ENCODE measurements at regions not wholly inside any gene's neighbourhood (a gene's known extent, or its start where the extent isn't known, plus 50 kb on each side); places are given as distances from the start of the nearest gene placed in this dataset.

- ChIA-PET CTCF (interaction anchor here (0.8 kb wide), 1 partner anchor 17 kb away, joined by 3 read pairs; no protein-coding TSS in a partner anchor), POLR2A (no interaction called here)
- H3K4me1 ChIP-seq (ENCODE audit: control insufficient read depth, insufficient read depth, low read length): no peaks in the 10 kb centered on the region; the same call in 1 of the 2 replicates
- no peaks in the 10 kb centered on the region for H3K36me3 ChIP-seq (ENCODE audit: control insufficient read depth in 2 of 2, insufficient read depth in 1 of 2, low read length in 2 of 2)
- H3K27ac ChIP-seq (ENCODE audit: extremely low read depth, low read depth, low read length): no peak overlapping the region
- H3K4me3 ChIP-seq (ENCODE audit: low read depth, low read length): no peak overlapping the region
- TF ChIP-seq ZNF623 (tag by site-specific recombination; IDR thresholded peaks at IDR 0.05): peak; percentile 82
- no peak for TF ChIP-seq TCF7L2 (IDR thresholded peaks at IDR 0.05; ENCODE audit: borderline replicate concordance, low read depth, low read length)
- no peaks in the 10 kb centered on the region for H3K9me3 ChIP-seq (ENCODE audit: control insufficient read depth, insufficient read depth, low read depth, low read length)
Observed at GRCh38 chr7:130987092-130987491, 253.1 kb upstream of the KLF14 start.

DNA sequence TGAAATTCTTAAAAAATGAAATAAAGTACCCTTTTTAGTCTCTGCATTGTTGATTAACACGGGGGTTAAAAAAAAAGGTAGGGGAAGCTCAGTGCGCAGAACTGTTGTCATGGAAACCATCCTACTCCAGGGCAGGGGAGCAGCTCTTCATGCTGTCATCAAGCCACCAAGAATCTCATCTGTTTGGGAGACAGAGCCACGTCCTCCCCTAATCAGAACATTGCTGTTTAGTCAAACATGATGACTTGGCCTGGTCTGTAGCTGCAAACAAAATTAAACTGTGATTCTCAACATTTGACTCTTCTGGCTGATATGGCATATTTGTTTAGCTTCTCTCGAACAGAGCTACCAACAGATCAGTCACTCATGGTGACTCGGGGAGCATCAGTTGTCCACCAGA, 254.4 kb upstream of the KLF14 start:
- H3K27ac ChIP-seq (ENCODE audit: extremely low read depth, low read depth, low read length): no peak overlapping the region
- H3K4me1 ChIP-seq (ENCODE audit: control insufficient read depth, insufficient read depth, low read length): no peaks in the 10 kb centered on the region; the same call in 1 of the 2 replicates
- no peaks in the 10 kb centered on the region for H3K36me3 ChIP-seq (ENCODE audit: control insufficient read depth in 2 of 2, insufficient read depth in 1 of 2, low read length in 2 of 2)
- H3K9me3 ChIP-seq (ENCODE audit: control insufficient read depth, insufficient read depth, low read depth, low read length): no peaks in the 10 kb centered on the region
- no peak overlapping the region for H3K4me3 ChIP-seq (ENCODE audit: low read depth, low read length)
- ChIA-PET POLR2A (interaction anchor here (0.7 kb wide), 1 partner anchor 16 kb away, joined by 3 read pairs; no protein-coding TSS in a partner anchor), CTCF (interaction anchor here (0.8 to 2.0 kb wide), 5 partner anchors 19 to 666 kb away, joined by 3 to 11 read pairs (median 5); no protein-coding TSS in a partner anchor)
- TF ChIP-seq, protein P1, sequence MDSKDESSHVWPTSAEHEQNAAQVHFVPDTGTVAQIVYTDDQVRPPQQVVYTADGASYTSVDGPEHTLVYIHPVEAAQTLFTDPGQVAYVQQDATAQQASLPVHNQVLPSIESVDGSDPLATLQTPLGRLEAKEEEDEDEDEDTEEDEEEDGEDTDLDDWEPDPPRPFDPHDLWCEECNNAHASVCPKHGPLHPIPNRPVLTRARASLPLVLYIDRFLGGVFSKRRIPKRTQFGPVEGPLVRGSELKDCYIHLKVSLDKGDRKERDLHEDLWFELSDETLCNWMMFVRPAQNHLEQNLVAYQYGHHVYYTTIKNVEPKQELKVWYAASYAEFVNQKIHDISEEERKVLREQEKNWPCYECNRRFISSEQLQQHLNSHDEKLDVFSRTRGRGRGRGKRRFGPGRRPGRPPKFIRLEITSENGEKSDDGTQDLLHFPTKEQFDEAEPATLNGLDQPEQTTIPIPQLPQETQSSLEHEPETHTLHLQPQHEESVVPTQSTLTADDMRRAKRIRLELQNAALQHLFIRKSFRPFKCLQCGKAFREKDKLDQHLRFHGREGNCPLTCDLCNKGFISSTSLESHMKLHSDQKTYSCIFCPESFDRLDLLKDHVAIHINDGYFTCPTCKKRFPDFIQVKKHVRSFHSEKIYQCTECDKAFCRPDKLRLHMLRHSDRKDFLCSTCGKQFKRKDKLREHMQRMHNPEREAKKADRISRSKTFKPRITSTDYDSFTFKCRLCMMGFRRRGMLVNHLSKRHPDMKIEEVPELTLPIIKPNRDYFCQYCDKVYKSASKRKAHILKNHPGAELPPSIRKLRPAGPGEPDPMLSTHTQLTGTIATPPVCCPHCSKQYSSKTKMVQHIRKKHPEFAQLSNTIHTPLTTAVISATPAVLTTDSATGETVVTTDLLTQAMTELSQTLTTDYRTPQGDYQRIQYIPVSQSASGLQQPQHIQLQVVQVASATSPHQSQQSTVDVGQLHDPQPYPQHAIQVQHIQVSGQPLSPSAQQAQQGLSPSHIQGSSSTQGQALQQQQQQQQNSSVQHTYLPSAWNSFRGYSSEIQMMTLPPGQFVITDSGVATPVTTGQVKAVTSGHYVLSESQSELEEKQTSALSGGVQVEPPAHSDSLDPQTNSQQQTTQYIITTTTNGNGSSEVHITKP (tag by site-specific recombination; IDR thresholded peaks at IDR 0.05): no peak
- TF ChIP-seq ZNF514 (tag by site-specific recombination; IDR thresholded peaks at IDR 0.05) (no peak), HOXC10 (CRISPR knock-in tag; IDR thresholded peaks at IDR 0.05) (no peak), ZFP37 (tag by site-specific recombination; IDR thresholded peaks at IDR 0.05) (no peak), ZNF274 (IDR thresholded peaks at IDR 0.05; ENCODE audit: low read length) (no peak), ZNF274 (tag by site-specific recombination; IDR thresholded peaks at IDR 0.05; ENCODE audit: borderline replicate concordance) (no peak), AEBP2 (tag by site-specific recombination; IDR thresholded peaks at IDR 0.05; ENCODE audit: borderline replicate concordance) (no peak), ZNF785 (tag by site-specific recombination; IDR thresholded peaks at IDR 0.05) (no peak), ZNF449 (tag by site-specific recombination; IDR thresholded peaks at IDR 0.05) (no peak), ZNF621 (tag by site-specific recombination; IDR thresholded peaks at IDR 0.05) (no peak)
- TF ChIP-seq, protein P2, sequence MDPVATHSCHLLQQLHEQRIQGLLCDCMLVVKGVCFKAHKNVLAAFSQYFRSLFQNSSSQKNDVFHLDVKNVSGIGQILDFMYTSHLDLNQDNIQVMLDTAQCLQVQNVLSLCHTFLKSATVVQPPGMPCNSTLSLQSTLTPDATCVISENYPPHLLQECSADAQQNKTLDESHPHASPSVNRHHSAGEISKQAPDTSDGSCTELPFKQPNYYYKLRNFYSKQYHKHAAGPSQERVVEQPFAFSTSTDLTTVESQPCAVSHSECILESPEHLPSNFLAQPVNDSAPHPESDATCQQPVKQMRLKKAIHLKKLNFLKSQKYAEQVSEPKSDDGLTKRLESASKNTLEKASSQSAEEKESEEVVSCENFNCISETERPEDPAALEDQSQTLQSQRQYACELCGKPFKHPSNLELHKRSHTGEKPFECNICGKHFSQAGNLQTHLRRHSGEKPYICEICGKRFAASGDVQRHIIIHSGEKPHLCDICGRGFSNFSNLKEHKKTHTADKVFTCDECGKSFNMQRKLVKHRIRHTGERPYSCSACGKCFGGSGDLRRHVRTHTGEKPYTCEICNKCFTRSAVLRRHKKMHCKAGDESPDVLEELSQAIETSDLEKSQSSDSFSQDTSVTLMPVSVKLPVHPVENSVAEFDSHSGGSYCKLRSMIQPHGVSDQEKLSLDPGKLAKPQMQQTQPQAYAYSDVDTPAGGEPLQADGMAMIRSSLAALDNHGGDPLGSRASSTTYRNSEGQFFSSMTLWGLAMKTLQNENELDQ (tag by site-specific recombination; IDR thresholded peaks at IDR 0.05; ENCODE audit: low read depth): no peak

Measured in HEK293 (cell line).